SH-SY5Y (cell line): ENCODE measurements at regions not wholly inside any gene's neighbourhood (a gene's known extent, or its start where the extent isn't known, plus 50 kb on each side); places are given as distances from the start of the nearest gene placed in this dataset.

Experiments used
- GATA2 ChIP-seq: IDR thresholded peaks from 2 replicates; pipeline ENCODE4 v1.6.1; 2011; ENCODE audit warnings: mild to moderate bottlenecking, low read depth, low read length
- GATA3 ChIP-seq: IDR thresholded peaks from 2 replicates; pipeline ENCODE4 v1.6.1; 2011; ENCODE audit warnings: low read depth, mild to moderate bottlenecking, low read length, moderate library complexity

DNA sequence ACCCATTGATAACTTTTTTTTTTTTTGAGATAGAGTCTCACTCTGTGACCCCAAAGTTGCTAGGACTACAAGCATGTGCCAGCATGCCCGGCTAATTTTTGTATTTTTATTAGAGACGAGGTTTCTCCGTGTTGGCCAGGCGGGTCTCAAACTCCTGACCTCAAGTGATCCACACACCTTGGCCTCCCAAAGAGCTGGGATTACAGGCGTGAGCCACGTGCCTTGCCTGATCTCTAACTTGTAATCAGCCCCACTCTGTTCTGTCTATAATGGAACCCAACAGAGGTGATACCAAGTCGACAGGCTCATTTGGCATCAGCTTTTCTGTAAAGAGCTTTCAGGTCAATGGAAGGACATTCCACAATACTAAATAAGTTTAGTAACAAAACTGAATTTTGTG is 99.4 kb downstream of the HFE start:
- TF ChIP-seq GATA2 (no peak), GATA3 (no peak)
